ENCODE measurements at regions not wholly inside any gene's neighbourhood (a gene's known extent, or its start where the extent isn't known, plus 50 kb on each side); places are given as distances from the start of the nearest gene placed in this dataset.
A peak's percentile ranks its signal among the peaks of the same experiment; 100 is the strongest.

- 19 to 61% methylated on average over 6 of the region's 6 CpGs for WGBS, 2 donors
- Histone ChIP-seq H3K4me3 (no peak overlapping the region), H3K4me1 (no peaks in the 10 kb centered on the region), H3K27me3 (no peaks in the 10 kb centered on the region), H3K27ac (no peak overlapping the region), H3K36me3 (no peaks in the 10 kb centered on the region), H3K9me3 (peaks cover 0 to 1% (median 0%) of the 10 kb centered on the region in 4 donors)
- intact Hi-C loops (cut with DNase I): no loop called here
- TF ChIP-seq POLR2AphosphoS5 (IDR thresholded peaks at IDR 0.05): no peak
- no peak for DNase-seq
These were observed 275.2 kb upstream of the DMAC1 start for GRCh38 chr9:8074713-8075286.

GRCh38 chr9:8071445-8071798, 271.8 kb upstream of the DMAC1 start:
- Histone ChIP-seq H3K4me1 (no peaks in the 10 kb centered on the region), H3K36me3 (no peaks in the 10 kb centered on the region), H3K9me3 (peaks cover 0 to 3% (median 0%) of the 10 kb centered on the region in 4 donors), H3K27me3 (no peaks in the 10 kb centered on the region), H3K27ac (no peak overlapping the region), H3K4me3 (no peak overlapping the region)
- DNase-seq: no peak
- TF ChIP-seq EP300 (IDR thresholded peaks at IDR 0.05) (no peak), POLR2A (IDR thresholded peaks at IDR 0.05) (no peak), POLR2AphosphoS5 (IDR thresholded peaks at IDR 0.05) (no peak)
- TF ChIP-seq, protein P1, sequence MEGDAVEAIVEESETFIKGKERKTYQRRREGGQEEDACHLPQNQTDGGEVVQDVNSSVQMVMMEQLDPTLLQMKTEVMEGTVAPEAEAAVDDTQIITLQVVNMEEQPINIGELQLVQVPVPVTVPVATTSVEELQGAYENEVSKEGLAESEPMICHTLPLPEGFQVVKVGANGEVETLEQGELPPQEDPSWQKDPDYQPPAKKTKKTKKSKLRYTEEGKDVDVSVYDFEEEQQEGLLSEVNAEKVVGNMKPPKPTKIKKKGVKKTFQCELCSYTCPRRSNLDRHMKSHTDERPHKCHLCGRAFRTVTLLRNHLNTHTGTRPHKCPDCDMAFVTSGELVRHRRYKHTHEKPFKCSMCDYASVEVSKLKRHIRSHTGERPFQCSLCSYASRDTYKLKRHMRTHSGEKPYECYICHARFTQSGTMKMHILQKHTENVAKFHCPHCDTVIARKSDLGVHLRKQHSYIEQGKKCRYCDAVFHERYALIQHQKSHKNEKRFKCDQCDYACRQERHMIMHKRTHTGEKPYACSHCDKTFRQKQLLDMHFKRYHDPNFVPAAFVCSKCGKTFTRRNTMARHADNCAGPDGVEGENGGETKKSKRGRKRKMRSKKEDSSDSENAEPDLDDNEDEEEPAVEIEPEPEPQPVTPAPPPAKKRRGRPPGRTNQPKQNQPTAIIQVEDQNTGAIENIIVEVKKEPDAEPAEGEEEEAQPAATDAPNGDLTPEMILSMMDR (IDR thresholded peaks at IDR 0.05): no peak
- intact Hi-C loops (cut with DNase I): no loop called here
- 77 to 84% methylated on average over 4 of the region's 4 CpGs for WGBS, 2 donors

DNA sequence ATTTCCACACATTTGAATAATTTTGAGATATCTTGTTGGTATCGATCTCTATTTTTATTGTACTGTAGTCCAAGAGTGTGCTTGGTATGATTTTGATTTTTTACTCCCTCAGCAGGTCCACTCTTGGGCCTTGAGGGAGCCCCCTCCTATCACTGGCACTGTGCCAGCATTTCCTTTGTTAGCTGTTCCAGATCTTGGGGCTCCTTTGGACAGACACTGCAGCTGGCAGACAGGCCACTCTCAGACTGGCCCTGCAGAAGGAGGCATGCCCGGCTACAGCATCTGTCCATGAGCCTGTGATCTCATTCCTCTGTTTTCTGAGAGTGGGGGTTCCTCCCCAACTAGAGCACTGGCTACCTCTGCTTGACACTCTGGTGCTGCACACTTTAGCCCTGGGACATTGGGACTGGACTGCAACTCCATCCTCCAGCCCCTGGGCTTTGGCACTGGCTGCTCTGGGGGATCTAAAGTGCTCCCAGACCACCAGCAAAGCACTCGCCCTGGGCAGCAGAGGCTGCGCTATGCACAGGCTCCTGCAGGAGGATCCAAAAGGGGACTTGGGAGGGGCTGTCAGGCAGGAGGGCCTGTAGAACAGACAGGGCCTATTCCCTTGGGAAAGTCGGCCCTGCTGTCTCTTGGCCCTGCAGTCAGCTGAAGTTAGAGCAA, 271.3 kb upstream of the DMAC1 start:
- 82 to 87% methylated on average over 5 of the region's 5 CpGs for WGBS, 2 donors
- TF ChIP-seq, protein P1 (IDR thresholded peaks at IDR 0.05): no peak
- TF ChIP-seq EP300 (IDR thresholded peaks at IDR 0.05) (no peak), POLR2A (IDR thresholded peaks at IDR 0.05) (no peak), POLR2AphosphoS5 (IDR thresholded peaks at IDR 0.05) (no peak)
- intact Hi-C loops (cut with DNase I): no loop called here
- H3K27me3 ChIP-seq: no peaks in the 10 kb centered on the region
- peaks cover 0 to 3% (median 0%) of the 10 kb centered on the region in 4 donors for H3K9me3 ChIP-seq
- no peaks in the 10 kb centered on the region for H3K36me3 ChIP-seq
- no peak overlapping the region for H3K27ac ChIP-seq
- H3K4me3 ChIP-seq: no peak overlapping the region
- DNase-seq: no peak
- no peaks in the 10 kb centered on the region for H3K4me1 ChIP-seq

GRCh38 chr9:8062459-8062858, 262.9 kb upstream of the DMAC1 start:
- 93 to 94% methylated on average over 5 of the region's 5 CpGs for WGBS, 2 donors
- no peaks in the 10 kb centered on the region for H3K36me3 ChIP-seq
- peaks cover 0 to 2% (median 0%) of the 10 kb centered on the region in 4 donors for H3K9me3 ChIP-seq
- TF ChIP-seq EP300 (IDR thresholded peaks at IDR 0.05) (no peak), POLR2A (IDR thresholded peaks at IDR 0.05) (no peak), POLR2AphosphoS5 (IDR thresholded peaks at IDR 0.05) (no peak)
- TF ChIP-seq, protein P1 (IDR thresholded peaks at IDR 0.05): no peak
- H3K4me1 ChIP-seq: no peaks in the 10 kb centered on the region
- DNase-seq: no peak
- intact Hi-C loops (cut with DNase I): no loop called here
- H3K4me3 ChIP-seq: no peak overlapping the region
- H3K27me3 ChIP-seq: no peaks in the 10 kb centered on the region
- H3K27ac ChIP-seq: no peak overlapping the region

- intact Hi-C loops (cut with DNase I): no loop called here
- H3K4me1 ChIP-seq: no peaks in the 10 kb centered on the region
These were observed 253.9 kb upstream of the DMAC1 start for GRCh38 chr9:8053501-8053900.

More at GRCh38 chr9:8053501-8053900, 253.9 kb upstream of the DMAC1 start:
- TF ChIP-seq EP300 (IDR thresholded peaks at IDR 0.05): no peak
- no peak for TF ChIP-seq POLR2A (IDR thresholded peaks at IDR 0.05)
- TF ChIP-seq, protein P1 (IDR thresholded peaks at IDR 0.05): no peak
- no peak for TF ChIP-seq POLR2AphosphoS5 (IDR thresholded peaks at IDR 0.05)
- H3K27ac ChIP-seq: no peak overlapping the region
- peaks cover 0 to 4% (median 0%) of the 10 kb centered on the region in 4 donors for H3K9me3 ChIP-seq
- no peaks in the 10 kb centered on the region for H3K27me3 ChIP-seq
- no peaks in the 10 kb centered on the region for H3K36me3 ChIP-seq
- H3K4me3 ChIP-seq: no peak overlapping the region
- 88% methylated on average over 4 of the region's 4 CpGs for WGBS, 2 donors
- peak; percentile 47 for DNase-seq
